ENCODE measurements at regions not wholly inside any gene's neighbourhood (a gene's known extent, or its start where the extent isn't known, plus 50 kb on each side); places are given as distances from the start of the nearest gene placed in this dataset.

- no peak for TF ChIP-seq CTCF (IDR thresholded peaks at IDR 0.05; ENCODE audit: insufficient read depth, low read length)
- no peak for TF ChIP-seq POLR2AphosphoS5 (IDR thresholded peaks at IDR 0.05; ENCODE audit: low read depth)
- TF ChIP-seq GABPA (IDR thresholded peaks at IDR 0.05; ENCODE audit: low read depth) = no peak
- no peak for TF ChIP-seq REST (IDR thresholded peaks at IDR 0.05; ENCODE audit: insufficient replicate concordance, low read depth)
- TF ChIP-seq SPI1 (IDR thresholded peaks at IDR 0.05; ENCODE audit: borderline replicate concordance, low read depth) = no peak
These were observed 1131.0 kb downstream of the BCL11B start for GRCh38 chr14:98140862-98141530.
